HG03521 (cell line): ENCODE measurements at regions not wholly inside any gene's neighbourhood (a gene's known extent, or its start where the extent isn't known, plus 50 kb on each side); places are given as distances from the start of the nearest gene placed in this dataset.

Source experiments
- ATAC-seq: cut with Tn5 transposase; IDR thresholded peaks from one replicate; pipeline ENCODE4 v1.9.1; 2021; ENCODE audit warnings: mild to moderate bottlenecking, moderate library complexity; ENCODE audit not compliant: unreplicated experiment

- ATAC-seq, result no peak
These were observed 137.1 kb upstream of the GAS1 start for GRCh38 chr9:87084407-87084806.

GRCh38 chr9:87085073-87085472, 137.8 kb upstream of the GAS1 start:
- no peak for ATAC-seq

- no peak for ATAC-seq
These were observed 138.2 kb upstream of the GAS1 start for GRCh38 chr9:87085521-87085920.

- no peak for ATAC-seq
These were observed 139.0 kb upstream of the GAS1 start for GRCh38 chr9:87086221-87086818.

GRCh38 chr9:87087197-87087596, 139.9 kb upstream of the GAS1 start:
- no peak for ATAC-seq

- no peak for ATAC-seq
These were observed 140.9 kb upstream of the GAS1 start for GRCh38 chr9:87088192-87088591.

GRCh38 chr9:87088621-87089365, 141.5 kb upstream of the GAS1 start:
- ATAC-seq, result no peak

GRCh38 chr9:87089506-87089905, 142.2 kb upstream of the GAS1 start:
- no peak for ATAC-seq

- ATAC-seq, result no peak
These were observed 142.6 kb upstream of the GAS1 start for GRCh38 chr9:87089929-87090328.

GRCh38 chr9:87093777-87094176, 146.5 kb upstream of the GAS1 start:
- no peak for ATAC-seq

- ATAC-seq, result no peak
These were observed 148.6 kb upstream of the GAS1 start for GRCh38 chr9:87095951-87096350.

- no peak for ATAC-seq
These were observed 149.2 kb upstream of the GAS1 start for GRCh38 chr9:87096506-87096905.

GRCh38 chr9:87097238-87097637, 149.9 kb upstream of the GAS1 start:
- ATAC-seq, result no peak

- ATAC-seq, result no peak
These were observed 152.1 kb upstream of the GAS1 start for GRCh38 chr9:87099407-87099806.

- no peak for ATAC-seq
These were observed 152.7 kb upstream of the GAS1 start for GRCh38 chr9:87100001-87100400.

GRCh38 chr9:87102126-87102525, 154.8 kb upstream of the GAS1 start:
- no peak for ATAC-seq

GRCh38 chr9:87107072-87107471, 159.8 kb upstream of the GAS1 start:
- ATAC-seq, result no peak

GRCh38 chr9:87108661-87109060, 161.4 kb upstream of the GAS1 start:
- ATAC-seq, result no peak

GRCh38 chr9:87109231-87109631, 161.9 kb upstream of the GAS1 start:
- ATAC-seq, result no peak

- no peak for ATAC-seq
These were observed 162.5 kb upstream of the GAS1 start for GRCh38 chr9:87109851-87110250.

- ATAC-seq, result no peak
These were observed 163.7 kb upstream of the GAS1 start for GRCh38 chr9:87111010-87111409.

- ATAC-seq, result no peak
These were observed 165.3 kb upstream of the GAS1 start for GRCh38 chr9:87112656-87113055.

GRCh38 chr9:87113874-87114273, 166.6 kb upstream of the GAS1 start:
- no peak for ATAC-seq
